GM12878 (cell line): ENCODE measurements at regions not wholly inside any gene's neighbourhood (a gene's known extent, or its start where the extent isn't known, plus 50 kb on each side); places are given as distances from the start of the nearest gene placed in this dataset.

Experiments
- ATAC-seq: fragments of 200-7000 bp; cut with Tn5 transposase; 3 replicates; pipeline ENCODE4 v1.9.1; 2020; ENCODE audit warnings: mild to moderate bottlenecking, moderate library complexity
- BruUV-seq: library from RNA; stranded (reverse); fragments of 400-500 nt; replicated peaks from 2 replicates; lab custom pipeline; 2021; lab: Mats Ljungman, UMichigan
- CTCF ChIA-PET: fragments of 300-600 bp; sonication (Branson Sonifier 250); formaldehyde crosslinking; extraction: SDS; loops from one replicate; lab custom pipeline; 2021; ENCODE audit warnings: inconsistent platforms; lab: Yijun Ruan, JAX
- POLR2A ChIA-PET: fragments of 350-600 bp; formaldehyde crosslinking; extraction: SDS; loops from one replicate; lab custom pipeline; 2021; ENCODE audit warnings: inconsistent platforms; lab: Charles Lee
- RAD21 ChIA-PET: fragments of 300-600 bp; sonication (Branson Sonifier 250); formaldehyde crosslinking; loops from one replicate; lab custom pipeline; 2023; ENCODE audit warnings: antibody characterized with exemption; ENCODE audit not compliant: unreplicated experiment; lab: Charles Lee
- SMC1A ChIA-PET: fragments of 300-600 bp; sonication (Branson Sonifier 250); formaldehyde crosslinking; loops from one replicate; lab custom pipeline; 2023; ENCODE audit not compliant: unreplicated experiment, uncharacterized antibody; lab: Charles Lee
- DNase-seq: peaks from one replicate; pipeline ENCODE4 v3.0.0-alpha.2; 2011; ENCODE audit warnings: low read depth, low spot score
- FAIRE-seq: peaks from 3 replicates; lab custom pipeline; 2011; peaks lifted over from hg19 to GRCh38; lab: Jason Lieb, UNC
- H2AFZ ChIP-seq: 2 replicates; pipeline ENCODE4 v1.6.0; 2011; ENCODE audit warnings: low read depth, low read length, control low read depth; ENCODE audit not compliant: control insufficient read depth
- H3K27ac ChIP-seq: 2 replicates; pipeline ENCODE4 v1.5.1; 2011; ENCODE audit warnings: control low read depth; ENCODE audit not compliant: control insufficient read depth, insufficient read depth
- H3K27me3 ChIP-seq, 2 experiments: replicated peaks in 1 of 2; 2 replicates each; pipeline versions ENCODE4 v1.6.0 to v1.6.1; 2011; ENCODE audit warnings: low read length in 1 of 2; ENCODE audit not compliant: control insufficient read depth in 2 of 2, insufficient read depth in 2 of 2
- H3K36me3 ChIP-seq, 2 experiments: 2 replicates each; pipeline ENCODE4 v1.5.1; 2011; ENCODE audit warnings: low read length in 1 of 2; ENCODE audit not compliant: control insufficient read depth in 2 of 2, insufficient read depth in 2 of 2
- H3K4me1 ChIP-seq: 2 replicates; pipeline ENCODE4 v1.6.1; 2011; ENCODE audit warnings: mild to moderate bottlenecking, low read length, moderate library complexity, mixed read lengths; ENCODE audit not compliant: control insufficient read depth, insufficient read depth
- H3K4me2 ChIP-seq: 2 replicates; pipeline ENCODE4 v1.6.0; 2011; ENCODE audit warnings: control low read depth; ENCODE audit not compliant: control insufficient read depth, insufficient read depth
- H3K4me3 ChIP-seq: fragments of 200-600 bp; sonication (generic); 2 replicates; pipeline ENCODE4 v1.5.1; 2016
- H3K79me2 ChIP-seq: 2 replicates; pipeline ENCODE4 v1.6.0; 2011; ENCODE audit warnings: low read length; ENCODE audit not compliant: control insufficient read depth, insufficient read depth
- H3K9ac ChIP-seq: 2 replicates; pipeline ENCODE4 v1.8.0; 2011; ENCODE audit warnings: low read length, control low read depth, mixed read lengths; ENCODE audit not compliant: control insufficient read depth, insufficient read depth
- H3K9me3 ChIP-seq: replicated peaks from 3 replicates; pipeline ENCODE4 v1.5.1; 2011; ENCODE audit warnings: mild to moderate bottlenecking, low read length; ENCODE audit not compliant: control insufficient read depth, insufficient read depth
- H4K20me1 ChIP-seq: 2 replicates; pipeline ENCODE4 v1.6.0; 2011; ENCODE audit not compliant: control insufficient read depth, insufficient read depth
- CHD4 ChIP-seq: fragments of 200-600 bp; sonication (generic); IDR thresholded peaks from 2 replicates; pipeline ENCODE4 v1.6.1; 2016; ENCODE audit warnings: mild to moderate bottlenecking
- CTCF ChIP-seq, 3 experiments: IDR thresholded peaks in 2 of 3; conservative IDR thresholded peaks in 1 of 3; 2 replicates each; pipeline ENCODE4 v1.5.1; 2011; ENCODE audit warnings: low read depth in 3 of 3, low read length in 3 of 3, mild to moderate bottlenecking in 3 of 3, control low read depth in 2 of 3, moderate library complexity in 2 of 3, inconsistent platforms in 1 of 3, mixed read lengths in 1 of 3; ENCODE audit not compliant: control insufficient read depth in 2 of 3, insufficient read depth in 1 of 3; ENCODE audit errors: extremely low read depth in 1 of 3
- DPF2 ChIP-seq: fragments of 450-650 bp; IDR thresholded peaks from 2 replicates; pipeline ENCODE4 v1.6.1; 2017; ENCODE audit warnings: mild to moderate bottlenecking
- EED ChIP-seq: sonication (generic); IDR thresholded peaks from 2 replicates; pipeline ENCODE4 v1.6.1; 2016; ENCODE audit warnings: antibody characterized with exemption, low read depth
- KLF5 ChIP-seq: fragments of 450-650 bp; IDR thresholded peaks from 2 replicates; pipeline ENCODE4 v1.6.1; 2014; ENCODE audit warnings: mild to moderate bottlenecking; ENCODE audit not compliant: partially characterized antibody
- NFIC ChIP-seq: IDR thresholded peaks from 2 replicates; pipeline ENCODE4 v1.6.1; 2012; ENCODE audit warnings: low read depth, mild to moderate bottlenecking, inconsistent platforms, low read length, moderate library complexity
- SKIL ChIP-seq: fragments of 450-650 bp; IDR thresholded peaks from 2 replicates; pipeline ENCODE4 v1.6.1; 2017; ENCODE audit warnings: mild to moderate bottlenecking, low read depth, inconsistent platforms; ENCODE audit not compliant: poor library complexity, severe bottlenecking
- SMAD1 ChIP-seq: fragments of 450-650 bp; IDR thresholded peaks from 2 replicates; pipeline ENCODE4 v1.6.1; 2018; ENCODE audit warnings: mild to moderate bottlenecking, low read depth; ENCODE audit not compliant: partially characterized antibody
- SMARCA5 ChIP-seq: fragments of 450-650 bp; IDR thresholded peaks from 2 replicates; pipeline ENCODE4 v1.6.1; 2017; ENCODE audit warnings: mild to moderate bottlenecking
- SP1 ChIP-seq: IDR thresholded peaks from one replicate; pipeline ENCODE4 v1.6.1; 2011; ENCODE audit warnings: low read depth, low read length
- SREBF2 ChIP-seq: IDR thresholded peaks from 2 replicates; pipeline ENCODE4 v1.6.1; 2012; ENCODE audit warnings: mild to moderate bottlenecking, low read length
- TAF1 ChIP-seq: IDR thresholded peaks from 2 replicates; pipeline ENCODE4 v1.6.1; 2011; ENCODE audit warnings: mild to moderate bottlenecking, low read depth, low read length, borderline replicate concordance
- ZNF622 ChIP-seq: fragments of 450-650 bp; IDR thresholded peaks from 2 replicates; pipeline ENCODE4 v1.6.1; 2017; ENCODE audit warnings: mild to moderate bottlenecking, inconsistent platforms
- WGBS: methylation state at CpG from one replicate; pipeline ENCODE4 v1.1.6; 2016; ENCODE audit warnings: low lambda C conversion rate; ENCODE audit not compliant: insufficient replicate concordance, insufficient coverage; ENCODE audit errors: missing lambda C conversion rate; 5-methylcytosine and 5-hydroxymethylcytosine counted together
- in situ Hi-C: fragments of 300-500 bp; cut with MboI; formaldehyde crosslinking; loops from 9 replicates; pipeline ENCODE4 v1.14.3; 2018; ENCODE audit warnings: mixed read lengths
- intact Hi-C: fragments of 100-400 bp; cut with micrococcal nuclease; formaldehyde crosslinking; loops from one replicate; pipeline ENCODE4 v1.14.2; 2022; ENCODE audit not compliant: unreplicated experiment
- TF ChIP-seq, protein P1 (sequence below): fragments of 150-350 bp; IDR thresholded peaks from 2 replicates; pipeline ENCODE4 v1.6.1; 2016; ENCODE audit warnings: low read depth, low read length

DNA sequence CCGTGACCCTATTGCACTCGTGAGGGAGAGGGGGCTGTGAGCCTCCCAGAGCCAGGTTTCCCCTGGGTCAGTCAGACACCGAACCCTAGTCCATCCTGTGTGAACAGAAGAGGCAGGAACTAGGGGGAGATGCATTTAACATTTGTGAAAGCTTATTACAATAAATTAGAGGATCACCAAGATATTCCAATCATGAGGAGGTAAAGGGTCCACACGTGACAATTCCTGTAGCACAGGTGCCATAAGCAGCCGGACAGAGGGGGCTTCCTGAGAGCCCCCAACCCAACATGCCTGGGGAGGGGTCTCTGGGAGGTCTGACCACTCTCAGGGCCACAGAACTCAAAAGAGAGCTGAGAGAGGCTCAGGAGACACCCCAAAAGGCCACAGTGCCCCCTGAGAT, 93.3 kb downstream of the KCNF1 start:
- no peak for TF ChIP-seq SMAD1
- TF ChIP-seq CTCF (IDR thresholded peaks at IDR 0.05 in 2 of 3, conservative IDR thresholded peaks at IDR 0.05 in 1 of 3; ENCODE audit: control insufficient read depth in 2 of 3, extremely low read depth in 1 of 3, insufficient read depth in 1 of 3, low read depth in 3 of 3, low read length in 3 of 3), result no peak
- TF ChIP-seq KLF5, result no peak
- no peak for TF ChIP-seq DPF2
- TF ChIP-seq SREBF2, result no peak
- no peak for TF ChIP-seq SMARCA5
- TF ChIP-seq, protein P1, sequence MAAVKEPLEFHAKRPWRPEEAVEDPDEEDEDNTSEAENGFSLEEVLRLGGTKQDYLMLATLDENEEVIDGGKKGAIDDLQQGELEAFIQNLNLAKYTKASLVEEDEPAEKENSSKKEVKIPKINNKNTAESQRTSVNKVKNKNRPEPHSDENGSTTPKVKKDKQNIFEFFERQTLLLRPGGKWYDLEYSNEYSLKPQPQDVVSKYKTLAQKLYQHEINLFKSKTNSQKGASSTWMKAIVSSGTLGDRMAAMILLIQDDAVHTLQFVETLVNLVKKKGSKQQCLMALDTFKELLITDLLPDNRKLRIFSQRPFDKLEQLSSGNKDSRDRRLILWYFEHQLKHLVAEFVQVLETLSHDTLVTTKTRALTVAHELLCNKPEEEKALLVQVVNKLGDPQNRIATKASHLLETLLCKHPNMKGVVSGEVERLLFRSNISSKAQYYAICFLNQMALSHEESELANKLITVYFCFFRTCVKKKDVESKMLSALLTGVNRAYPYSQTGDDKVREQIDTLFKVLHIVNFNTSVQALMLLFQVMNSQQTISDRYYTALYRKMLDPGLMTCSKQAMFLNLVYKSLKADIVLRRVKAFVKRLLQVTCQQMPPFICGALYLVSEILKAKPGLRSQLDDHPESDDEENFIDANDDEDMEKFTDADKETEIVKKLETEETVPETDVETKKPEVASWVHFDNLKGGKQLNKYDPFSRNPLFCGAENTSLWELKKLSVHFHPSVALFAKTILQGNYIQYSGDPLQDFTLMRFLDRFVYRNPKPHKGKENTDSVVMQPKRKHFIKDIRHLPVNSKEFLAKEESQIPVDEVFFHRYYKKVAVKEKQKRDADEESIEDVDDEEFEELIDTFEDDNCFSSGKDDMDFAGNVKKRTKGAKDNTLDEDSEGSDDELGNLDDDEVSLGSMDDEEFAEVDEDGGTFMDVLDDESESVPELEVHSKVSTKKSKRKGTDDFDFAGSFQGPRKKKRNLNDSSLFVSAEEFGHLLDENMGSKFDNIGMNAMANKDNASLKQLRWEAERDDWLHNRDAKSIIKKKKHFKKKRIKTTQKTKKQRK, result no peak
- TF ChIP-seq CHD4, result no peak
- TF ChIP-seq SP1, result no peak
- no peak for TF ChIP-seq ZNF622
- TF ChIP-seq EED, result no peak
- TF ChIP-seq TAF1, result no peak
- no peak for TF ChIP-seq NFIC
- no peak for TF ChIP-seq SKIL
- no peak overlapping the region for H3K4me3 ChIP-seq
- H3K27ac ChIP-seq, result no peak overlapping the region
- ChIA-PET RAD21 (no interaction called here), CTCF (interaction anchor here (0.6 to 1.0 kb wide), 2 partner anchors 128 to 488 kb away, joined by 3 to 8 read pairs; a partner anchor contains a TSS), POLR2A (no interaction called here), SMC1A (interaction anchor here (0.6 to 1.2 kb wide), 2 partner anchors 10 to 214 kb away, joined by 3 read pairs; no protein-coding TSS in a partner anchor)
- H3K9me3 ChIP-seq, result no peaks in the 10 kb centered on the region
- H3K4me2 ChIP-seq, result no peak overlapping the region
- H4K20me1 ChIP-seq, result no peaks in the 10 kb centered on the region
- intact Hi-C loops (no loop called here), in situ Hi-C loops (no loop called here)
- H3K4me1 ChIP-seq, result no peaks in the 10 kb centered on the region
- DNase-seq, result no peak
- ATAC-seq, result no peak
- no peaks in the 10 kb centered on the region for H3K36me3 ChIP-seq
- H3K27me3 ChIP-seq, result no peaks in the 10 kb centered on the region; a peak in 1 of 4 replicates
- no peak for FAIRE-seq
- 3% methylated on average over 5 of the region's 5 CpGs for WGBS
- no peak overlapping the region for H2AFZ ChIP-seq
- no TSS peak for BruUV-seq
- H3K9ac ChIP-seq, result no peak overlapping the region
- no peaks in the 10 kb centered on the region for H3K79me2 ChIP-seq
